ENCODE measurements at regions not wholly inside any gene's neighbourhood (a gene's known extent, or its start where the extent isn't known, plus 50 kb on each side); places are given as distances from the start of the nearest gene placed in this dataset.

- DNase-seq (ENCODE audit: low spot score) = no peak
- Mint-ChIP-seq H3K27me3 (ENCODE audit: insufficient read depth) (no peaks in the 10 kb centered on the region), H3K9me3 (peaks cover 7% of the 10 kb centered on the region), H3K4me3 (no peak overlapping the region), H3K36me3 (ENCODE audit: low read depth) (no peaks in the 10 kb centered on the region), H3K4me1 (ENCODE audit: low read depth) (no peaks in the 10 kb centered on the region), H3K27ac (no peak overlapping the region)
- intact Hi-C loops (cut with micrococcal nuclease) = no loop called here
These were observed 219.6 kb upstream of the SHH start for GRCh38 chr7:156031679-156032478.

- Mint-ChIP-seq H3K27ac (no peak overlapping the region), H3K36me3 (ENCODE audit: low read depth) (no peaks in the 10 kb centered on the region), H3K4me1 (ENCODE audit: low read depth) (no peaks in the 10 kb centered on the region), H3K9me3 (peaks cover 7% of the 10 kb centered on the region), H3K27me3 (ENCODE audit: insufficient read depth) (no peaks in the 10 kb centered on the region), H3K4me3 (no peak overlapping the region)
- intact Hi-C loops (cut with micrococcal nuclease) = no loop called here
- DNase-seq (ENCODE audit: low spot score) = no peak
These were observed 217.3 kb upstream of the SHH start for GRCh38 chr7:156029460-156030007.

- Mint-ChIP-seq H3K9me3 (peaks cover 7% of the 10 kb centered on the region), H3K27ac (no peak overlapping the region), H3K4me1 (ENCODE audit: low read depth) (no peaks in the 10 kb centered on the region), H3K4me3 (no peak overlapping the region), H3K27me3 (ENCODE audit: insufficient read depth) (no peaks in the 10 kb centered on the region), H3K36me3 (ENCODE audit: low read depth) (no peaks in the 10 kb centered on the region)
- intact Hi-C loops (cut with micrococcal nuclease) = no loop called here
- no peak for DNase-seq (ENCODE audit: low spot score)
These were observed 216.3 kb upstream of the SHH start for GRCh38 chr7:156028521-156028920.

DNA sequence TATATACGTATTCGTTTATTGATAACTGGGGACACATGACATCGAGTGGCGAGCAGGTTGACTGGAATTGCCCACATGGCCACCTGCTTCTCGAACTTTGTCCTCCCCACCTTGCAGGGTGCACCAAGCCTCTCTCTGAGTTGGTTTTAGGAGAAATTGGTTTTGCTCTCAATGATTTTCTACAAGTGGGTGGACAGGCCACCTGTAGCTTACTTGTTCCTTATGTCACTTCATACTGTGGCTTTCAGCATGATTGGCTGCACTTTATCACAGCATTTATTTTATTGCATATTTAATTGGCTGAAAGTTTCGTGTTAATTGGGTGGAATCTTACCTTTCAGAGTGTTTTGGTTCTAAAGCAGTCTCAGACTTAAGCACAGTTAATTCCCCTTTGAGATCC is 215.6 kb upstream of the SHH start:
- no peak for DNase-seq (ENCODE audit: low spot score)
- Mint-ChIP-seq H3K4me3 (no peak overlapping the region), H3K27ac (no peak overlapping the region), H3K4me1 (ENCODE audit: low read depth) (no peaks in the 10 kb centered on the region), H3K9me3 (peaks cover 5% of the 10 kb centered on the region), H3K36me3 (ENCODE audit: low read depth) (no peaks in the 10 kb centered on the region), H3K27me3 (ENCODE audit: insufficient read depth) (no peaks in the 10 kb centered on the region)
- intact Hi-C loops (cut with micrococcal nuclease) = no loop called here

GRCh38 chr7:156026603-156027002 is 214.3 kb upstream of the SHH start:
- H3K9me3 Mint-ChIP-seq = no peaks in the 10 kb centered on the region
- no peak overlapping the region for H3K27ac Mint-ChIP-seq
- intact Hi-C loops (cut with micrococcal nuclease) = no loop called here
- H3K27me3 Mint-ChIP-seq (ENCODE audit: insufficient read depth) = no peaks in the 10 kb centered on the region
- no peaks in the 10 kb centered on the region for H3K4me1 Mint-ChIP-seq (ENCODE audit: low read depth)
- no peak for DNase-seq (ENCODE audit: low spot score)
- H3K36me3 Mint-ChIP-seq (ENCODE audit: low read depth) = no peaks in the 10 kb centered on the region
- H3K4me3 Mint-ChIP-seq = no peak overlapping the region

DNA sequence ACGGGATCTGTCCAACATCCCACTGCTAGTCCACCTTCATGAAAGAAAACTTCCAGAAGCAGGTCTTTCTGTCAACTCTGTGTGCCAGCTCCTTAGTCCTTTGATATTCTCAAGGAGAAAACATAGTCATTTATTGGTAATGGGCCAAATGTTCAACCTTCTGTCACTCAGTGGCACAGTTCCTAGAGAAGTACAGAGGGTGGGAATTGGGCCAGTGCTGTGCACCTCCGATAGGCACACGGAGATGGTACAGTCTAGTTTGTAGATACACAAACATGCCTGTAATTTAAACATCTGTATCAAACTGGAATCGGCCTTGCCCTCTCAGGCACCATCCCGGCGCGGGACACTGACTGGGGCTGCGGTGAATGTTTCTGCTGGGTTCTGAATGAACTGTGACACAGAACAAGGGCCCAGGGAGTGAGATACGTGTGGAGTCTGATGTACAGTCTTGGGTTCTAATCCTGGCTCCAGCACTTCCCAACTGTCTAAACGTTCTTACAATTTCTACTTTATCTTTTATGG is 213.9 kb upstream of the SHH start:
- Mint-ChIP-seq H3K9me3 (no peaks in the 10 kb centered on the region), H3K27me3 (ENCODE audit: insufficient read depth) (no peaks in the 10 kb centered on the region), H3K4me1 (ENCODE audit: low read depth) (no peaks in the 10 kb centered on the region), H3K27ac (no peak overlapping the region), H3K36me3 (ENCODE audit: low read depth) (no peaks in the 10 kb centered on the region), H3K4me3 (no peak overlapping the region)
- DNase-seq (ENCODE audit: low spot score) = no peak
- intact Hi-C loops (cut with micrococcal nuclease) = no loop called here

DNA sequence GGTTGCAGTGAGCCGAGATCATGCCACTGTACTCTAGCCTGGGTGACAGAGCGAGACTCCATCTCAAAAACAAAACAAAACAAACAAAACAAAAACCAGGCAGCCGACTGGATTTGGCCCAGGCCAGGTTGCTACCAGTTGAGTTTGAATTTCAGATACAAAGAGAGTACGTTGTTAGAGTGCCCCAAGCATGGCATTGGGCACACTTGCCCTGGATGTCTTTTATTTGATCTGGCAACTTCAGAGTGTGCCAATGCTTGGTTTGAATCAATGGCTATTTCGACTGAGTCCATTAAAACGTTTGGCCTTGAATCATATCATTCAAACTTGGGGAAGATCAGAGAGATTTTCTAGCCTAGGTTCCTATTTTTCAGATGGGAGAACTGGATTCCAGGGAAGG is 213.4 kb upstream of the SHH start:
- no peaks in the 10 kb centered on the region for H3K36me3 Mint-ChIP-seq (ENCODE audit: low read depth)
- H3K27me3 Mint-ChIP-seq (ENCODE audit: insufficient read depth) = no peaks in the 10 kb centered on the region
- H3K27ac Mint-ChIP-seq = no peak overlapping the region
- H3K4me3 Mint-ChIP-seq = no peak overlapping the region
- intact Hi-C loops (cut with micrococcal nuclease) = no loop called here
- H3K4me1 Mint-ChIP-seq (ENCODE audit: low read depth) = no peaks in the 10 kb centered on the region
- no peak for DNase-seq (ENCODE audit: low spot score)
- no peaks in the 10 kb centered on the region for H3K9me3 Mint-ChIP-seq

- Mint-ChIP-seq H3K9me3 (no peaks in the 10 kb centered on the region), H3K27ac (no peak overlapping the region), H3K4me3 (no peak overlapping the region), H3K4me1 (ENCODE audit: low read depth) (no peaks in the 10 kb centered on the region), H3K36me3 (ENCODE audit: low read depth) (no peaks in the 10 kb centered on the region), H3K27me3 (ENCODE audit: insufficient read depth) (no peaks in the 10 kb centered on the region)
- DNase-seq (ENCODE audit: low spot score) = no peak
- intact Hi-C loops (cut with micrococcal nuclease) = no loop called here
These were observed 211.9 kb upstream of the SHH start for GRCh38 chr7:156024201-156024600.

DNA sequence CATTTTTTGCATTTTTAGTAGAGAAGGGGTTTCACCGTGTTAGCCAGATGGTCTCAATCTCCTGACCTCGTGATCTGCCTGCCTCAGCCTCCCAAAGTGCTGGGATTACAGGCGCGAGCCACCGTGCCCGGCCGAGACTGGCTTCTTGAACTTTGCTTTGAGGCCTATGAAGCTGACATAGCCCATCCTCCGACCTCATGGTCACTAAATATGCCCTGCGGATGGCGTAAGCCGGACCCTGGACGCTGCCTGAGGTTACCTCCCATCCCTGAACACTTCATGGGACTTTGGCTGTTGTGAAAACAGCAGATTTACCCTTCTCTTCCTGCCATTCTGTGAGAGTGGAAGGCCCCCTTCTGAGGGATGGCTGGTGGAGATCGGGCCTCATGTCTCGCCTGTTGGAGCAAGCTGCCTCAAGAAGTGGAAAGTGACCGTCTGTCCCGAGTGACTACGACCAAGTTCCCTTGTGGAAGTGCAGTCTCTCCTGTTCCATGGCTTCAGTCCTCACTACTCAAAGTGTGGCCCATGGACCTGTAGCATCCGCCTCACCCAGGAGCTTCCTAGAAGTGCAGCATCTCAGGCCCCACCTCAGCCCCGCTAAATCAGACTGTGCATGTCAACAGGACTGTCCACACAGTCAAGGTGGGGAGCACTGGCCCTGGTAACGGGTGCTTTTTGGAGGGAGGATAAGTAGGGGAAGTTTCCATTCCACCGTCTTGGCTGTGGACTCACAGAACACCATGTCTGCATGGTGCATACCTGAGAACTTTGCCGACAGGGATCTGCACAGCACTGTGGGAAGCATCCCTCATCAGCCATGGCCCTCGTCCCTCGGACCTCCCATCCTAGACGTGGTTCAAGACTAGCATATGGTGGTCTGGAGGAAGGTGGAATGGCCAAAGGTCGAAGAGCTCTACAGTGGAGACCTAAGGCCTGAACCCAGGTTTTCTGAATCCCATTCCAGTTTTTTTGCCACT is 210.5 kb upstream of the SHH start:
- Mint-ChIP-seq H3K4me1 (ENCODE audit: low read depth) (no peaks in the 10 kb centered on the region), H3K27ac (no peak overlapping the region), H3K9me3 (no peaks in the 10 kb centered on the region), H3K36me3 (ENCODE audit: low read depth) (no peaks in the 10 kb centered on the region), H3K27me3 (ENCODE audit: insufficient read depth) (no peaks in the 10 kb centered on the region), H3K4me3 (no peak overlapping the region)
- no peak for DNase-seq (ENCODE audit: low spot score)
- intact Hi-C loops (cut with micrococcal nuclease) = no loop called here

DNA sequence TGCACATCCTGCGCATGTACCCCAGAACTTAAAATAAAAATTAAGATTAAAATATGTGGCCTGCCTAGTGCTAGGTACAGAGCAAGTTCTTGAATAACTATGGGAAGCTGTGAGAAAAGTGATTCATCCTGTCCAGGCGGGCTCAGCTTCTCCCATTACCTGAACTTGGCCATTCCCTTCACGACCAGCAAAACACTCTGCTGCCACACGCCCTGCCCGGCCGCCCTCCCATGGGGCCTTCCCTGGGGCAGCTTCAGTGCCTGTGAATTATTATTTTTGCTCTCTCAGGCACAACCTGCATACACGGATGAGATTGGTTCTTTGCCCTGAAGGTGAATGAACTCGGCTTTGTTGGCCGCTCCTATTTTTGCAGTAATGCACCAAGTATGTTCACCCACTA is 209.2 kb upstream of the SHH start:
- Mint-ChIP-seq H3K9me3 (no peaks in the 10 kb centered on the region), H3K27me3 (ENCODE audit: insufficient read depth) (no peaks in the 10 kb centered on the region), H3K4me1 (ENCODE audit: low read depth) (no peaks in the 10 kb centered on the region), H3K36me3 (ENCODE audit: low read depth) (no peaks in the 10 kb centered on the region), H3K27ac (no peak overlapping the region), H3K4me3 (no peak overlapping the region)
- intact Hi-C loops (cut with micrococcal nuclease) = no loop called here
- DNase-seq (ENCODE audit: low spot score) = no peak

GRCh38 chr7:156020566-156020965 is 208.3 kb upstream of the SHH start:
- Mint-ChIP-seq H3K27ac (no peak overlapping the region), H3K4me3 (no peak overlapping the region), H3K4me1 (ENCODE audit: low read depth) (no peaks in the 10 kb centered on the region), H3K27me3 (ENCODE audit: insufficient read depth) (no peaks in the 10 kb centered on the region), H3K36me3 (ENCODE audit: low read depth) (no peaks in the 10 kb centered on the region), H3K9me3 (no peaks in the 10 kb centered on the region)
- intact Hi-C loops (cut with micrococcal nuclease) = no loop called here
- no peak for DNase-seq (ENCODE audit: low spot score)

DNA sequence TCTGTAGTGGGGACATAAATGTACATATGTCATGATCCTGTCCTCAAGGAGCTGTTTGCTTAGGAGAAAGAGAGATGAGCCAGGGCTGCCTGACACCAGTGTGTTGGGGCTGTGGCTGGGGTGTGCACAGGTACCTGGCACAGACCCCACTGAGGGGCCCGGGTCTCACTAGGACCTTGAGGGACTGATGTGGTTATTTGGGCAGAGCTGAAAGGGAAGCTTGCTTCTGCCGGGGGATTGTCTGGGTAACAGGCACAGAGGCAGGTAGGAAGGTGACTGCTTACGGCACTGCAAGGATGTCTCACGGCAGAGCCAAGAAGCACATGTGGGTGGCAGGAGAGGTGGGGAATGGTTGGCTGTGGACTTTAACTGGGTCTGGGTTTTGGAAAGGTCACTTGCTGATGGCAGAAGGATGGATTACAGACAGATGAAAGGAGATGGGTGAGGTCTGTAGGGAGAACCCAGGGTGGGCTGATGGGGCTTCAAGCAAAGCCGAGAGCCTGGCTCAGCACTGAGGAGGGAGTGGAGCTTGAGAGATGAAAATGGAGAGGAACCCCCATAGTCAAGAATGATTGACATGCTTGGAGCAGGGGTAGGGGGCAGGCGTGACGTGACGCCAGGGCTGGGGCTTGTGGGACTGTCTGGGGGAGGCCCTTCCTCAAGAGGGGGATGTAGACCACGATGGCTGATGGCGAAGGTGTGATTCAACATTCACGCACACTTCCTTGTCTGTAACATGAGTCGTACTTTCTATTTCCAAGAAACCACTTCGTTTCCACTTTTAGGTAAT is 207.7 kb upstream of the SHH start:
- DNase-seq (ENCODE audit: low spot score) = no peak
- intact Hi-C loops (cut with micrococcal nuclease) = no loop called here
- Mint-ChIP-seq H3K4me1 (ENCODE audit: low read depth) (no peaks in the 10 kb centered on the region), H3K36me3 (ENCODE audit: low read depth) (no peaks in the 10 kb centered on the region), H3K9me3 (no peaks in the 10 kb centered on the region), H3K27ac (no peak overlapping the region), H3K4me3 (no peak overlapping the region), H3K27me3 (ENCODE audit: insufficient read depth) (no peaks in the 10 kb centered on the region)

Data from activated T-helper 1 cell treated with anti-CD3 and anti-CD28 coated beads, Interleukin-12 subunit alpha, Interleukin-12 subunit beta, Interleukin-2, Interleukin-4 antibody, amounts not matched to agents 30 ng/mL and 10 ng/mL and 1 ng/mL, durations not matched to agents 14 hours and 24 hours and 36 hours (primary cell).